HG03442 (cell line): ENCODE measurements at regions not wholly inside any gene's neighbourhood (a gene's known extent, or its start where the extent isn't known, plus 50 kb on each side); places are given as distances from the start of the nearest gene placed in this dataset.

Experiments used
- ATAC-seq: cut with Tn5 transposase; IDR thresholded peaks from one replicate; pipeline ENCODE4 v1.9.1; 2021; ENCODE audit warnings: mild to moderate bottlenecking, moderate library complexity; ENCODE audit not compliant: unreplicated experiment

GRCh38 chr2:64196963-64197362 lies 52.7 kb upstream of the PELI1 start:
- ATAC-seq = no peak

DNA sequence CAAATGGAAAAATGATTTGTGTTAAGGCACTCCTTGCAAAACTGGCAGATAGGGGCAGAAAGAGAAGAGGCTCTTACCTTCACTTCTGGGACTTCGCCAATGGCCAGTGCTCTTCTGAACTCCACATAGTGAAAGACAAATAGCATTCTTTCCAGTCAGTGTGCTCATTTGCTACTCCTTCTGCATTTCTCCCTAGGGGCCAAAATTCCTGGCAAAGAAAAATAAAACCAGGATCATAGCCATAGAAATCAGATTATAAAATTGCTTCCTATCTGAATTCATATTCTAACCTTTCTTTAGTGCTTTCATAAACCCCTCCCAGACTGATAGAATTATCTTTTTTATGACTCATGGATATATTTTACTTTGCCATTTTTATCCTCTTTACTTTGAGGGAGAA lies 56.9 kb upstream of the PELI1 start:
- no peak for ATAC-seq

DNA sequence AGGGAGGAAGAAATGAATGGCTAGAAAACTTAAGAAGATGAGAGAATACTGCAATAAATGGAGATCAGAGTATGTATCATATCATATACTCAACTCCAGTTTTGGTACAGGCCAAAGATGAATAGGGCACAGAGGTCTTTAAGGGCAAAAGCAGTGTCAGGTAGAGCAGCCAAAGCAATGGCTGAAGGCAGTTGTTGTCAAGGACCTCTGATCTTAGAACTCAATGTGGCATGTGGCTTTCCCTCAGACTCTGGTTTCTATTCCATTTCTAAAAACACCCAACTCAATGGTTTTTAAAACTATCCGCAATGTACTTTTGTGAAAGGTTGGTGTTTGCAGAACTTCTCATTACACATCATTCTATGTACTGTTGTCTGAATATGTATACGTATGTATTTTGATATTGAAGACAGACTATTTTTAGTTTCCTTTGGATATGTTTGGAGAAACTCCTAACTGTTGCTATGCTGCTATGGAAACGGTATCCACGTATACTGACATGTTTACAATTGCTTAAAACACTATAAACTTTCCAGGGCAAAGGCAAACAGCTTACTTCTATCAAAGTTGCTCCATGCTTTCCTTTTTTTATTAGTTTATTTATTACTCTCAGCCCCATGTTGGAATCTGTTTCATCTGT lies 58.1 kb upstream of the PELI1 start:
- no peak for ATAC-seq

DNA sequence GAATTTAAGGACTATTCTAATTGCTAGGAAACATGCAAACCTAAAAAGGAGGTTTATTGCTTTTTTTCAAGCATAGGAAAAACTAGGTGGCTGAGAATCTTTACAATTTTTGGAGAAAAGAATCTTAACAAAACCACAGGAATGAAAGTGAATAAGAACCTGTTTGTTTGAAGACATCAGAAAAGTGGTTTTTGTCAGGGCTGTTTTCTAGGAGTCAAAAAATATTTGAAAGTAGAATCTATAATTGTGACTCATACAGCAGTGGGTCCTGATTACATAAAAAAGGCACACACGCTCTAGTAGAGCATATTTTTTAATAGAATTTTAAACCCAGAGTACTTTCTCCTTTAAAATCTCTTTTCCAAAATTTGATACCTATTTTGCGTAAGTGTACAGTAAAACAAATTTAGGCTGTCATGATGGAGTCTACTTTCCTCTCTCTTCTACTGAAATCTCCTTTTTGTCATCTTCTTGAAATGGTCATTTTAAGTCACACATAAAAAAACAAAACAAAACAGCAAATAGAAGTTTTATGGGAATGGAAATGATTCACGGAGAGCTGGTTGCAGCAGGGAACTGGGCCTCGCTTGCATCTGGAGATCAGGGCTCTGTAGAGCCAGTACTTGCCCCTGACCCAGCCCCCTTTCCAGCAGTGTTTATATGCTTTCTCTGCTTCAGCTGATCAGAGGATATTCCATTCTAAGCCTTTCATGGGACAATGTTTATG lies 59.1 kb upstream of the PELI1 start:
- no peak for ATAC-seq

GRCh38 chr2:64203858-64204632 lies 59.8 kb upstream of the PELI1 start:
- ATAC-seq = peak; percentile 82

DNA sequence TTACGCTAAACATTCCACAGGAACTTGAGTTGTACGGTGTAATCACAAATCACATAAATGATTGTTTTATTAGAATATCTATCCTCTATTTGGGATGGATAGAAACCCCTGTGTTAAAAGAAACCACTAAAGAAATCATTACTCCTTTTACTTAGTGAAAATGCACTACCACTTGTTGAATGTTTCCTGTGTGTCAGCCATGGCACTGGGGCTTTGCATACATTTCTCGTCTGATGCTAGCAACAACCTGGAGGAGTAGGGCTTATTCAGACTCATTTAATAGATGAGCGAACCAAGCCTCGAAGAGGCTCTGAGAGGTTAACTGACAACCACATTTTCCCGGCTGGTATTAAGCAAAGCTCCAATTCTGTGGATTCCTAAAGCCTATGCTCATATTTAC lies 60.5 kb upstream of the PELI1 start:
- ATAC-seq = no peak

GRCh38 chr2:64205415-64205814 lies 61.2 kb upstream of the PELI1 start:
- no peak for ATAC-seq

DNA sequence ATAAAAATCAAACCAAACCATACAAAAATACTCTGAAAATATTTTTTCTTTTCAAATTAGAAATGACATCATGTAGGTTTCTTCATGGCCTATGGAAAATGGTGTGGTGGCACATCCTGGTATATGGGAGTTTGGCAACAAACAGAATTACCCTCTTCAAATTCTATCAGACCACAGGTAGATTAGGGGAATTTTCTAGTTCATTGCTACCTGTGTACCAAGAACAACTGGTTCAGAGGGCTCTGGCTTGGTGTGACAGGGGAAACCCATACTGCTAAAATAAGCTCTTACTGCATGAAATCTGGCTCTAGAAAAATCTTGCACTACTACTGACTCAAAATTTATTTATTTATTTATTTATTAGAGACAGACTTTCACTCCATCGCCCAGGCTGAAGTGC lies 63.4 kb upstream of the PELI1 start:
- ATAC-seq = no peak

- ATAC-seq = no peak
Observed at GRCh38 chr2:64210816-64211215, 66.6 kb upstream of the PELI1 start.

DNA sequence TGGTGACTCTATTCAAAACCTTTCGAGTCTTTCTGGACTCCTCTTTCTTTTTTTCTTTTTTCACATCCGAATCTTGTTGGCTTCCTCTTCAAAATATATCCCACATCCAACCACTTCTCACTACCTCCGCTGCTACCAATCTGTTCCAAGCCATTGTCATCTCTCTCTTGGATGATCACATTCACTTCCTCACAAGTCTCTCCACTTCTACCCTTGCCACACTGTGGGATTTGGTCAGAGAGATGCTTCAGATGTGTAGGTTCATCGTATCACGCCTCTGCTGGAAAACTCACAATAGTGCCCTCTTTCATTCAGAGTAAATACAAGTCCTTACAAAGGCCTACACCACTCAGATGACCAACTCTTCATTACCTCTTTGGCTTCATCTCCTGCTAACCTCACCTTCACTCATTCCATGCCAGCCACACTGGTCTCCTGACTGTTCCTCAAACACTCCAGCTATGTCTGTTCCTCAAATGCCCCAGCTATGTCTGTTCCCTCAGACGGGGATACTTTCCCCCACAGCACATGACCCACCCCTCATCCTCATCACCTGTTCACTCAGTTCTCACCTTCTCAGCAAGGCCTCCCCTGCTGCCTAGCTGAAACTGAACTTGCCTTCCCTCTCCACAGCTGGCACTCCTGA lies 67.2 kb upstream of the PELI1 start:
- ATAC-seq = no peak

DNA sequence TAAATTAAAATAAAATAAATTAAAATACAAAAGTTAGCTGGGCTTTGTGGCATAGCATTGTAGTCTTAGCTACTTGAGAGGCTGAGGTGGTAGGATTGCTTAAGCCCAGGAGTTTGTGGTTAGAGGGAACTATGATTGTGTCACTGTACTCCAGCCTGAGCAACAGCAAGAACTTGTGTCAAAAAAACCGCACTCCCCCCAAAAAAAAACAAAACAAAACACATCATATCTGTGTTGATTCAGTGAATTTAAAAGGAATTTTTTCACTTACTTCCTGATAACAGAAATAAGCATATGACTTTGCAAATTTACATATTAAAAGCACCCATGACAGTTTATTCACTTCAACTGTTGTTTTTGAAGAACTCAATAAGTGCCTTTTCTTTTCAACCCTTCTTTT lies 68.1 kb upstream of the PELI1 start:
- ATAC-seq = no peak

GRCh38 chr2:64212801-64213321 lies 68.6 kb upstream of the PELI1 start:
- peak; percentile 37 for ATAC-seq

DNA sequence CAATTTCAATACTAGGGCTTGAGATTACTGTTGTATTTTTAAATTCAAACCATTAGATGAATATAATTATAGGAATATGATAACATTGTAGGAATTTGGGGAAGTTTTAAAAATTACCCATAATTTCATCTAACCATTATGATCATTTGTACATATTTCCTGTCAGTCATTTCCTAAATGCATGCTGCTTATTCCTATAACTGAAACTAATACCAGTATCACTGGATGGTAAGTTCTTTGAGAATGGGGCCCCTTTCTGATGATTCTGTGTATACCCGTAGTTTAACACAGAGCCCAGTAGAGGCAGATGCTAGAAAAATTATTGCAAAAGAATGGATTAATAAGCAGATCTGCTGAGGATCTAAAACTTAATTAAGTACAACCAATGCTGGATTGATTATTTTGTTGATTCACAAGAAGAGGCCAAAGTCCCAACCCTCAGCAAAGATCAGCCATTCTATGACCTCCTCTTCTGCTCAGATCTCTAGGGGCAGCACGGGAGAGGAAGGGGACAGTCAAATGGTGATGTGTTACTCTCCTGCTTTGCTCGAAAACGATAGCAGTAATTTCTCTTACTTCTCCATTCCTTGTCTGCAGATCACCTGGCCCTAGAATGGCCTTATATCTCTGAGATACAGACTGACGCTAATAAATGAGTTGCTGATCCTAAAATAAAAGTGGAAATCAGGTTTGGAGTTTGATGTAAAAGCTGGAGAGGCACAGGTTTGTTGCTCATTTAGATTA lies 69.5 kb upstream of the PELI1 start:
- ATAC-seq = peak; percentile 35

- ATAC-seq = peak; percentile 51
Observed at GRCh38 chr2:64214281-64215115, 70.3 kb upstream of the PELI1 start.

GRCh38 chr2:64217198-64217869 lies 73.1 kb upstream of the PELI1 start:
- no peak for ATAC-seq

DNA sequence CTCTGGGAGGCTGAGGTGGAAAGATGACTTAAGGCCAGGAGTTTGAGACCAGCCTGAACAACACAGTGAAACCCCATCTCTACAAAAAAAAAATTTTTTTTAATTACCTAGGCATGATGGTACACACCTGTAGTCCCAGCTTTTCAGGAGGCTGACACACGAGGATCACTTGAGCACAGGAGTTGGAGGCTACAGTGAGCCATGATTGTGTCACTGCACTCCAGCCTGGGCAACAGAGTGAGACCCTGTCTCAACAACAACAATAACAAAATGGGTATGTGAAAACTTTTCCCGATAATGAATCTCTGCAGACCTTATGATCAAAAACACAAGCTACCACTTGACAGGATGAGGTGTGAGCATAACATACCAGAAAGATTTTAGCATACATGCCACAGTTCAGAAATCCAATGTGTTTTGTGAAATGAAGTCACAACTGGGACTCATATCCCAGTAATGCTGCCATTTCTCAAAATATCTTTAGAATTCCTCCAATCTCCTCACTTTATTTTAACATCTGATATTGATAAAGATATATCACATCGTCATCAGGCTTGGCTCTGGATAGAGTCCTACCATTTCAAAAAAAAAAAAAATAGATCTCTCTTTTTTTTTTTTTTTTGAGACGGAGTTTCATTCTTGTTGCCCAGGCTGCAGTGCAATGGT lies 74.0 kb upstream of the PELI1 start:
- no peak for ATAC-seq

DNA sequence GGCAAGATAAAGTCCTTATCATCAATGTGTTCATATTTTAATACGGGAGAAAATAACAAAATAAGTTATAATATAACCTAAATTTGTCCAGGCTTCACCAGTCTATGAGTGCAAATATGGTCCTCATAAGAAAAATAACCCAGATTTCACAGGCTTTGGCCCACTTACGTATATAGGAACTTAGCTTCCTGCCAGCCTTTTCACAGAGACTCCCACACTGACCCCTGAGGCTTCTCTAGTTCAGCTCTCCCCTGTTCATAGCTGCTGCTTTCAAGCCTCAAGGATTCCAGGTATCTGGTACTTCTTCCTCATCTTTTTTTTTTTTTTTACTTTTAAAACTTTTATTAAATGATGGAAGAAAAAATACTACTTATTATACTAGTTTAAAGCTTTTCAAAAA lies 74.9 kb upstream of the PELI1 start:
- no peak for ATAC-seq

- ATAC-seq = no peak
Observed at GRCh38 chr2:64220265-64220664, 76.0 kb upstream of the PELI1 start.
